Heart left ventricle (tissue), 13 donors: ENCODE measurements at regions not wholly inside any gene's neighbourhood (a gene's known extent, or its start where the extent isn't known, plus 50 kb on each side); places are given as distances from the start of the nearest gene placed in this dataset.

Experiments used
- CTCF ChIP-seq, 12 donors: fragments of 200-600 bp; sonication (generic) in 4 of 12; IDR thresholded peaks; one replicate each; pipeline versions ENCODE4 v1.5.0 to v1.8.0; 2018 to 2022; ENCODE audit warnings: antibody characterized with exemption in 12 of 12, mild to moderate bottlenecking in 5 of 12
- POLR2A ChIP-seq, 2 donors: fragments of 450-650 bp; IDR thresholded peaks; one replicate each; pipeline ENCODE4 v1.6.1; 2017; ENCODE audit warnings: antibody characterized with exemption in 2 of 2, mild to moderate bottlenecking in 2 of 2, moderate library complexity in 2 of 2
- donor health status: ischemic (EF 13 %, LVEDD 7.1; RV severe dilation, severe dysfunction).
- donor health status: DM: no; HTN: yes; CAD: no.
- donor health status: DM: no; HTN: no; CAD: no.
- donor health status: ischemic (EF 25% LVEDD 6.9; RV normal size, moderate dysfunction).
- donor health status: ischemic (EF 25% LVEDD 5.7; RV mildly dilated, moderate dysfunction).
- donor health status: ischemic (EF 35%, LVEDD 5.7; RV mildly dilated, moderate dysfunction).
- donor health status: nonischemic (EF 11% LVEDD 7.7; RV severe dilation, severe dysfunction).
- donor health status: DM: yes; HTN: yes; CAD: no.
- donor health status: PGD.
- donor health status: ischemic (EF 29% LVEDD 5.4; RV normal size, mild dysfunction).
- donor health status: nonischemic (EF 23%, LVEDD 6.1; RV moderate dilation, normal function).

GRCh38 chr11:70501051-70501901 is 102.9 kb downstream of the CTTN start:
- TF ChIP-seq POLR2A (IDR thresholded peaks at IDR 0.05) (no peak), CTCF (IDR thresholded peaks at IDR 0.05) (no peak)
